ENCODE measurements at regions not wholly inside any gene's neighbourhood (a gene's known extent, or its start where the extent isn't known, plus 50 kb on each side); places are given as distances from the start of the nearest gene placed in this dataset.
"Not testable (repeated sequence)": the region's sequence is repeated elsewhere in the genome, so short reads cannot be mapped to it uniquely, and the experiment has no call there.

- TF ChIP-seq CTCF (IDR thresholded peaks at IDR 0.05; ENCODE audit: borderline replicate concordance, control extremely low read depth, extremely low read depth, insufficient read depth, missing control alignments): no peak
- in situ Hi-C loops (cut with MboI; ENCODE audit: low sequenced_read_pairs, unreplicated experiment): no loop called here
- DNase-seq (ENCODE audit: low spot score): no peak
Observed at GRCh38 chr5:3153226-3153858, 401.9 kb upstream of the IRX2 start.

DNA sequence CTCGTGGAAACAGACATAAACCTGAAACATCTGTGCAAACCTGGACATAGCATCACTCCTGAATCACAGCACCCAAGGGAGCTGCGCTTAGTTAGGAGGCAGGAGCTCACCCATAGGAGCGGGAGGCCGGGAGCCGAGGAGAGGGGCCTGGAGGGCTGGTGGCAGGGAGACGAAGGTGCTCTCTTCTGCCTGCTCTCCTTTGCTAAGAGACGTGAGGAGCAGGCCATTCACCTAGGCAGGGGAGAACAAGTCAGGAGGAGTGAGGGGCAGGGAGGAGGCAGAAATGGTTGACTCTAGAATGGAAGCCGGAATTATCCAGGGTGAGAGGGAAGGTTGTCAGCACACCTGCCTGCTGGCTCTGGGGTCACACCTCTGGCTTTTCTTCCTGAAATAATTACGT lies 398.4 kb upstream of the IRX2 start:
- no peak for DNase-seq (ENCODE audit: low spot score)
- no peak for TF ChIP-seq CTCF (IDR thresholded peaks at IDR 0.05; ENCODE audit: borderline replicate concordance, control extremely low read depth, extremely low read depth, insufficient read depth, missing control alignments)
- in situ Hi-C loops (cut with MboI; ENCODE audit: low sequenced_read_pairs, unreplicated experiment): no loop called here

GRCh38 chr5:3147405-3147804 lies 395.9 kb upstream of the IRX2 start:
- in situ Hi-C loops (cut with MboI; ENCODE audit: low sequenced_read_pairs, unreplicated experiment); DNase-seq (ENCODE audit: low spot score): not testable (repeated sequence)

DNA sequence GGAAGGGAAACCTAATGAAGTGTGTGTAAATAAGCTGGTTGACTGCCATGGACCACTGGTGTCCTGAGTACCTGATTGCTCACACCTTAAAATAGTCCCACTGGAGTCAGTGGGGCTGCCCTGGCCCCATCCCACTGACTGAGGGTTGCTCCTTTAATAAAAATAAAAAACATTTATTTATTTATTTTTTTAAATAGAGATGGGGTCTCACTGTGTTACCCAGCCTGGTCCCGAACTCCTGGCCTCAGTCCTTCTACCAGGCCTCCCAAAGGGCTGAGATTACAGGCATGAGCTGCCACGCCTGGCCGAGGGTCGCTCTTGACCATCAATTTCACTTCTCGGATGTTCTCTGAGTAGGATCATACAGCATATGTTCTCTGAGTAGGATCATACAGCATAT lies 394.2 kb upstream of the IRX2 start:
- no peak for TF ChIP-seq CTCF (IDR thresholded peaks at IDR 0.05; ENCODE audit: borderline replicate concordance, control extremely low read depth, extremely low read depth, insufficient read depth, missing control alignments)
- in situ Hi-C loops (cut with MboI; ENCODE audit: low sequenced_read_pairs, unreplicated experiment): no loop called here
- DNase-seq (ENCODE audit: low spot score): no peak

DNA sequence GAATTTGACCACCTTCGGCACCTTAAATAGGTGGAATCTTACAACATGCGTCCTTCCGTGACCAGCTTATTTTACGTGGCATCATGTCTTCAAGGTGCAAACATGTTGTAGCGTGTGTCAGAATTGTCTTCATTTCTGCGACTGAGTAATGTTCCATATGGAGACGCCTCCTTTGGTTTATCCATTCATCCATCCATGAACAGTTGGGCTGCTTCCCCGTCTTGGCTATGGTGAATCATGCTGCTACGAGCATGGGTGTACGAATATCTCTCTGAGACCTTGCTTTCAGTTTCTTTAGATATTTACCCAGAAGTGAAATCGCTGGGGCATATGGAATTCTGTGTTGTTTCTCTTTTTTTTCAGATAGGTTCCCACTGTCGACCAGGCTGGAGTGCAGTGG lies 391.9 kb upstream of the IRX2 start:
- in situ Hi-C loops (cut with MboI; ENCODE audit: low sequenced_read_pairs, unreplicated experiment): no loop called here
- no peak for DNase-seq (ENCODE audit: low spot score)
- no peak for TF ChIP-seq CTCF (IDR thresholded peaks at IDR 0.05; ENCODE audit: borderline replicate concordance, control extremely low read depth, extremely low read depth, insufficient read depth, missing control alignments)

GRCh38 chr5:3142261-3143027 lies 391.0 kb upstream of the IRX2 start:
- DNase-seq (ENCODE audit: low spot score): no peak
- TF ChIP-seq CTCF (IDR thresholded peaks at IDR 0.05; ENCODE audit: borderline replicate concordance, control extremely low read depth, extremely low read depth, insufficient read depth, missing control alignments): no peak
- in situ Hi-C loops (cut with MboI; ENCODE audit: low sequenced_read_pairs, unreplicated experiment): no loop called here

- in situ Hi-C loops (cut with MboI; ENCODE audit: low sequenced_read_pairs, unreplicated experiment): no loop called here
- no peak for TF ChIP-seq CTCF (IDR thresholded peaks at IDR 0.05; ENCODE audit: borderline replicate concordance, control extremely low read depth, extremely low read depth, insufficient read depth, missing control alignments)
- no peak for DNase-seq (ENCODE audit: low spot score)
Observed at GRCh38 chr5:3140117-3140516, 388.6 kb upstream of the IRX2 start.
